Lower leg skin (tissue), 3 donors: ENCODE measurements at regions not wholly inside any gene's neighbourhood (a gene's known extent, or its start where the extent isn't known, plus 50 kb on each side); places are given as distances from the start of the nearest gene placed in this dataset.

ENCODE experiments used
- CTCF ChIP-seq, 3 donors: fragments of 450-650 bp; IDR thresholded peaks; one replicate each; pipeline ENCODE4 v1.5.1; 2016; ENCODE audit warnings: antibody characterized with exemption in 3 of 3, mild to moderate bottlenecking in 3 of 3, moderate library complexity in 2 of 3
- POLR2A ChIP-seq, 2 donors: fragments of 450-650 bp; IDR thresholded peaks; one replicate each; pipeline ENCODE4 v1.6.1; 2016 to 2017; ENCODE audit warnings: antibody characterized with exemption in 2 of 2, mild to moderate bottlenecking in 1 of 2, moderate library complexity in 1 of 2

GRCh38 chrX:25544641-25545040 lies 528.9 kb upstream of the ARX start:
- no peak for TF ChIP-seq CTCF (IDR thresholded peaks at IDR 0.05)
- no peak for TF ChIP-seq POLR2A (IDR thresholded peaks at IDR 0.05)
